Fibroblast of upper back skin (primary cell): ENCODE measurements at regions not wholly inside any gene's neighbourhood (a gene's known extent, or its start where the extent isn't known, plus 50 kb on each side); places are given as distances from the start of the nearest gene placed in this dataset.

Experiments
- DNase-seq: peaks from one replicate; pipeline ENCODE4 v3.0.0-alpha.2; 2013

DNA sequence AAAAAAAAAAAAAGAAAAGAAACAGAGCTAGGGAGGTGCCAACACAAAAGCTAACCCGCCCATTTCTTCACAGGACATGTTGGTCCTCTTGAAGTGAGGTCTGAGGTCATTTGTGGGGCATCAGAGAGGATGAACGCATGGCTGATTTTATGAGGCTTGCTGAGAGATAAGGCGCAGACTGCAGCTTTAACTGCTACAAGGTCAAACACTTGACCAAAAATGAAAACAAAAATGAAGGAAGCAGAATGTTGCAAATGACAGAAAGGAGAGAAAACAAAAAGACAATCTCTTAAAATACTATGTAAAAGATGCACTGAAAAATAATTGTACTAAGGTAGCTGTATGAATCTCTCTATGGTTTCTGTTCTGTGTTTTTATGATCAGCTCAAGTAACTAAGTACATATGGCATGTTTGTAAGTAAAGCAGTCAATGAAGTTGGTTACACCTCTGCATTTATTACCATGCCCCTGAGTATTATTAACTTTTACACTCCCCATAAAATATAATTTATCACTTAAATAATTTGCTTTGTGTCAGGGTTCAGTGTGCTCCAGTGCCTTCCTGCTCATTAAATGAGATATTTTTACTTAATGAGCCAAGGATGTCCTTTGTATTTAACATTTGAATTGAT, 249.1 kb upstream of the NR5A2 start:
- no peak for DNase-seq

DNA sequence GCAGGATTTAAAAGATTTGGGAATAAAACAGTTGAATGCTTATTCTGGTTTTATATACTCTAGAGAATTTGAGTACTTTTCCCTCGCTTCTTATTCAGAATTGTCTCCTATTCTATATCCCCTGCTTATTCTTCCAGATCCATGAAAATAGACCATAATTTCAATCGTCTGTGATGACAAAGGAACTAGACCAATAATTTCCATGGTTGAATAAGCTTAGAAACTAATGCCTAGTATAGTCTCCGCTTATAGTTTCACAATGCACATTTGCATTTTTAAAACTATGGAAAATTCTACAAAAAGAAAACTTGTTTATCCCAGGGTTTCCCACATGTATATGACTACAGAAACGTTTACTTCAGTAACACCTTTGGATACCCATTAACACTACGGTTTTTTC, 247.4 kb upstream of the NR5A2 start:
- no peak for DNase-seq

DNA sequence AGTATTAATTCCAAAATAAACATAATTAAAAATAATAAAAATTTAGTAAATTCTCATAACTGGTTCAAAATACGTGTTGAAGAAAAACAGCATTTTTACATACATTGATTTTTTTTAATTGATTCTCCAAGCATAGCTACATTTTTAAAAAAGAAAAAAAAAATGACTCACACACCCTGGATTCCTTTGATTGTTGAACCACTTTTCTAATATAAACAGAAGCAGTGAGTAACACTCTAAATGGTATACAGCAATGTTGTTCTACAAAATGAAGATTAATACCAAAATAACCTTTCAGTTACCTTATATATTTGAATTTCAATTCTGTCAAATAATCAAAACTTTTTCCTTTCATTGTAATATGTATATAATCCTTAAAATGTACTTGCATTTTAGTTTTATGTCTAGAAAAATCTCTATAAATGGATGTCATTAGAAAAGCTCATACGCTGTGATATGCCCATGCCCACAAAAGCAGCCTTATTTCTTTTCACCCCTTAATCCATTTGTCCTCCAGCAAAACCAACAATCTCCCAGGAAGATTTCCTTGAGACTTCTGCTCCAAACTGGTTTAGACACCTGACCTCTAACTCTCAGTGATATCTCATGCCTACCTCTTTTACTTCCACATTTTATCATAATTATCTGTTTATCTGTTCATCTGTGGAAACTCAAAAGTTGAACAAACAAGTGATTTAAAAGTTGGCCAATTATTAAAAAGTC, 246.4 kb upstream of the NR5A2 start:
- peak; percentile 42 for DNase-seq

- DNase-seq: peak; percentile 44
These were observed 243.2 kb upstream of the NR5A2 start for GRCh38 chr1:199784138-199784895.

DNA sequence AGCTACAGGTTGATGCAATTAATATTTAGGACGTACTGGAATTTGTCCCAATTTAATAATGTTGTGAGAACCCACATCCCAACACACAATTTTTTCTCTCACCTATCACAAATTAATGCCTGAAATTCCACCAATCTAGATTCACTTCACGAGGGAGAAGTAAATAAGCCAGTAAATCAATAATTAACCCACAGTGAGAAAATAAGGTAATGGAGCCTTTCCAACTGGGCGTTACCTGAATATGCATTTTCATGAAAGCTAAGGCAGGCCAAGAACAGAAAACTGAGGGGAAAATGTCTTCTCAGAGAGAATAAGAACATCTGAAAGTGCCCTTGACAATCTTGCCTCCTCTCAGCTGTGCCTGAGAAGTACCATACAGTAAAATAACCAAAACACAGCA, 240.8 kb upstream of the NR5A2 start:
- no peak for DNase-seq

DNA sequence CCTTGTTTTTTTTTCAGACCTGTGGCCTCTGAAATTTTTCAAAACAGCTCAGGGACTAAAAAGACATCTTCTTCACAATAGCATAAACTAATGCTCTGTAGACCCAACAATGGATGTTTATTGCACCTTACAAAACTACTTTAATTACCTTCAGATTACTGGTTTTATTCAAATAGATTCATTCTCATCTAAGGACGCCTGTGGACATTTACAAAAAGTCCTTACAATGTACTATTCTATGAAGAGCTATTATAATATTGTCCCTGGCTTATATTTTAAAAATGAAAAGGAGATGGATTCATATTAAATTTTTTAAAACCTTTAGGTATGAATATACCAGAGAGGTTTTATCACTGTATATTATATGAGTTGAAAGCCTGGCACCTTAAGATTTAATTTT, 238.4 kb upstream of the NR5A2 start:
- DNase-seq: no peak

DNA sequence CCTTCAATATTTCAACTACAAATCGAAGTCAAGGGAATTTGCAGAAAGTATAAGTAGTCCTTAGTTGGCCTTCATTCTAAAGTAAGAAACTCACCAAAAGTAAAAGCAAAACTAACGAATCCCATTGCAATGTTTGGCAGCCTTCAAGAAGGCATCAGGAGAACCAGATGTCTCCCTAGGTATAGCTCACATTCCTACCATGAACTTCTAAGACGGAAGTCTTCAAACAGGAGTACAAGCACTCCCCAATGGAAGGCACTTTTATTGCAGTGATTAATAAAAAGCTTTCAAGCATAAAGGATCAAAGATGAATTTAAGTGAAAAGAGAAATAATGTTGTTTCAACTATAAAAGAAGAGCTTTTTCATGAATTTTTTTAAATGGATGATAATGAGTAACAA, 236.0 kb upstream of the NR5A2 start:
- no peak for DNase-seq

DNA sequence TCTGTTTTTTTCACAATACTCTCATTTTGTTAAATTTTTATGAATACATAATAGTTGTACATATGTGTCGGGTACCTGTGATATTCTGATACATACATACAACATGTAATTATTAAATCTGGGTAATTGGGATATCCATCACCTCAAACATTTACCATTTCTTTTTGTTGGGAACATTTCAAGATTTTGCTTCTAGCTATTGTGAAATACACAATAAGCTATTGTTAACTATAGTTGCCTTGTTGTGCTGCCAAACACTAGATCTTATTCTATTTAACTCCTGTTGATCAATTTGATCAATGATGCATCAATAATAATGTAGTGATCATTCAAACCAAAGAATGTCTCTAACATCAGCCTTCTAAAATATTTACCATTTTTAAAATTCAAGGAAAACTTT, 234.6 kb upstream of the NR5A2 start:
- DNase-seq: no peak

- no peak for DNase-seq
These were observed 233.2 kb upstream of the NR5A2 start for GRCh38 chr1:199794105-199794863.

DNA sequence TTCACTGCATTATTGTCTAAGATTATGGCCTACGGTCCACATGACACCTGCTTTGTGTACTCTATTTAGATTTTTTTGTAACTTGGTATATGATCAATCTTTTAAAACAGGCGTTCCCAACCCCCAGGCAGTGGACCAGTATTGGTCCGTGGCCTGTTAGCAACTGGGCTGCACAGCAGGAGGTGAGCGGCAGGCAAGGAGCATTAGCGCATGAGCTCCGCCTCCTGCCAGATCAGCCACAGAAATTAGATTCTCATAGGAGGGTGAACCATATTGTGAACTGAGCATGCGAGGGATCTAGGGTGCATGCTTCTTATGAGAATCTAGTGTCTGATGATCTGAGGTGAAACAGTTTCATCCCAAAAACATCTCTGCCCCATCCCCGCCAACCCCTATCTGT, 228.4 kb upstream of the NR5A2 start:
- no peak for DNase-seq

DNA sequence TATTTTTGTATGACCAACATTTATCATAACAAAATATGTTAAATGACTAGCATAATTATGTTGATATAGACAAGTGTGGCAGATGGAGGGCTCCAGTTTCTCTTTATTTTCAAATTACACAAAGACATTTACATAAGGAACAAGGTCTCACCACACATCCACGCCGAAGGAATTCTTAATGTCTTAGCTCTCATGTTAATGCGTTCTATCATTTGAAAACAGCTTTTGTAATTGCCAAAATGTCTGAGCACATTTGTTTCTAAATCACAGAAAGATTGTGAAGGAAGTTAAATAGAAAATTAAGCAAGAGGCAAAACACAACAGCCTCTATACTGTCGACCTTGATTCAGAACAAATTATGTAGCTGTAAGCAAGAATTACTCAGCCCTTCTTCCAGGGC, 223.0 kb upstream of the NR5A2 start:
- DNase-seq: no peak

DNA sequence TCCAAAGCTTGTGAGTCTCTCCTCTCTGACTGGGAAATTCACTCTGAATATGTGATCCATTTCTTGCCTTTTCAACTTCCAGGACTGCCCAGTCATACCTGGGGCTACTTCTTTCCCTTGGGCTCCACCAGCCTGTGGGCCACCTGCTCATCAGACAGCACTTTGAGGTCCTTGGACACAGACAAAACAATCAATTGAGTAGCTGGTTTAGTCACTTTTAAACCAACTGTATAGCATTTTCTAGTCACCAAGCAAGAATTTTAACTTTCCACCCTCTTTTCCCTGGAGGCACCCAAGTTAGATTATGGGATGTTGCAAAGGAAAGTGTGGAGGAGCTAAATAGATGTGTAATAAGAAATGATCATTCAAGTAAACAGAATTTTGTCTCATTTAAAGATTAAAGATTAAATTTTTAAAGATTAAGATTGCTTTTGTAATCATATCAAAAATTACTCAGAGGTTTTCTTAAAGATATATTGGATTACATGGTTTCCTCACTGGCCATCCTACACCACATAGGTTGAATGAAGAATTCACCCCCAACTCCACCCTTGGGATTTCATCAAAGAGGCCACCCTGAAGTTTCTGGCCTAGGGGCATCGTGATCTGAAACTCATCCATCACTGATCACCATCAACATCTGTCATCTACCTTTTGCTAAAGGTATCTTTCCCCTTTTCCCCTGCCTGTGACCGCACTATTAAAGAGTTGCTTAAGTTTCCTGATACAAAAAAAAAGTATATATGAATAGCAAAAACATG, 219.2 kb upstream of the NR5A2 start:
- DNase-seq: peak; percentile 16

- DNase-seq: no peak
These were observed 218.2 kb upstream of the NR5A2 start for GRCh38 chr1:199809311-199809710.

GRCh38 chr1:199811163-199811562, 216.3 kb upstream of the NR5A2 start:
- DNase-seq: no peak

- no peak for DNase-seq
These were observed 214.3 kb upstream of the NR5A2 start for GRCh38 chr1:199813198-199813597.

DNA sequence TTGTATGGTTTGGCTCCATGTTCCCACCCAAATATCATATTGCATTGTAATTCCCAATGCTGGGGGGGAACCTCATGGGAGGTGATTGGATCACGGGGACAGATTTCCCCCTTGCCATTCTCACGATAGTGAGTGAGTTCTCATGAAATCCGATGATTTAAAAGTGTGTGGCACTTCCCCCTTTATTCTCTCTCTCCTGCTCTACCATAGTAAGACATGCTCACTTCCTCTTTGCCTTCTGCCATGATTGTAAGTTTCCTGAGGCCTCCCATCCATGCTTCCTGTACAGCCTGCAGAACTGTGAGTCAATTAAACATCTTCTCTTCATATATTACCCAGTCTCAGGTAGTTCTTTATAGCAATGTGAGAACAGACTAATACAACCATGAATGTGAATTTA, 211.6 kb upstream of the NR5A2 start:
- no peak for DNase-seq

- no peak for DNase-seq
These were observed 210.2 kb upstream of the NR5A2 start for GRCh38 chr1:199817266-199817665.

GRCh38 chr1:199821029-199821779, 206.3 kb upstream of the NR5A2 start:
- no peak for DNase-seq

- no peak for DNase-seq
These were observed 195.1 kb upstream of the NR5A2 start for GRCh38 chr1:199832451-199832850.

DNA sequence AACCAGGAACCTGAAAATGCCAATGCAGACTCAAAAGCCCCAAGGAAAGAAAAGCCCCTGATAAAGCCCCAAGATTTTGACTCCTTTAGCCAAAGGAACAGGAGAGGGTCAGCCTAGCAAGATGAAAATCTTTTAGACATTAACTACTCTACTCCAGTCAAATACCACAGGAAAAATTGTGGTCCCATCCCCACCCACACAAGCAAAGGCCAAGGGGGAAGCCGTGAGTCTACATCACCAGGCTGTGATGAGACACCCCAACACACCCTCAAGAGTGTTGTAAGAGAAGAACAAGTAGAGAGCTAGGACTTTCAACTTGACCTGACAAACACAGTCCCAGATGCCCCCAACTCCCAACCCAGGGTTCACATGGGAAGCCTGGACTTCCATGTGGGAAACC, 192.8 kb upstream of the NR5A2 start:
- no peak for DNase-seq

- no peak for DNase-seq
These were observed 191.1 kb upstream of the NR5A2 start for GRCh38 chr1:199836430-199836829.

- DNase-seq: no peak
These were observed 190.2 kb upstream of the NR5A2 start for GRCh38 chr1:199837321-199837720.
